Mucosa of descending colon (tissue), 3 donors: ENCODE measurements at regions not wholly inside any gene's neighbourhood (a gene's known extent, or its start where the extent isn't known, plus 50 kb on each side); places are given as distances from the start of the nearest gene placed in this dataset.

Experiments
- ATAC-seq: fragments of 200-7000 bp; cut with Tn5 transposase; one replicate; pipeline ENCODE4 v1.9.1; 2020; ENCODE audit warnings: mild to moderate bottlenecking, moderate library complexity
- DNase-seq, 3 donors: peaks; one replicate each; pipeline ENCODE4 v3.0.0-alpha.2; 2020
- H3K36me3 ChIP-seq: fragments of 200-600 bp; one replicate; pipeline ENCODE4 v1.8.0; 2021; ENCODE audit warnings: low read depth, mild to moderate bottlenecking
- H3K4me1 ChIP-seq: fragments of 200-600 bp; one replicate; pipeline ENCODE4 v1.8.0; 2021; ENCODE audit warnings: low read depth, mild to moderate bottlenecking
- H3K4me3 ChIP-seq: fragments of 200-600 bp; one replicate; pipeline ENCODE4 v1.8.0; 2021; ENCODE audit warnings: mild to moderate bottlenecking
- H3K9me3 ChIP-seq: fragments of 200-600 bp; one replicate; pipeline ENCODE4 v1.8.0; 2021; ENCODE audit warnings: mild to moderate bottlenecking
- CTCF ChIP-seq: fragments of 200-600 bp; IDR thresholded peaks from one replicate; pipeline ENCODE4 v1.8.0; 2022; ENCODE audit warnings: antibody characterized with exemption, mild to moderate bottlenecking
- intact Hi-C, 2 donors: fragments of 100-400 bp; cut with DNase I in 1 of 2; cut with micrococcal nuclease in 1 of 2; formaldehyde crosslinking; loops; one replicate each; pipeline versions ENCODE4 v1.11.0 to v1.11.1; 2022; cut with DNase I, micrococcal nuclease
- donor health status: DM: no; HTN: no; CAD: no; lungs with moderate emphysema.
- donor health status: DM: no; HTN: no; CAD: no.
- donor health status: DM: no; HTN: yes; CAD: no.

- Histone ChIP-seq H3K36me3 (peaks cover 3% of the 10 kb centered on the region), H3K9me3 (no peaks in the 10 kb centered on the region), H3K4me3 (no peak overlapping the region), H3K4me1 (no peaks in the 10 kb centered on the region)
- TF ChIP-seq CTCF = no peak
- intact Hi-C loops = no loop called here
- ATAC-seq = no peak
- no peak for DNase-seq
Observed at GRCh38 chr15:62795700-62796695, 246.5 kb upstream of the TPM1 start.

GRCh38 chr15:62797171-62797570 lies 245.4 kb upstream of the TPM1 start:
- TF ChIP-seq CTCF = no peak
- no peak for ATAC-seq
- Histone ChIP-seq H3K4me3 (no peak overlapping the region), H3K9me3 (no peaks in the 10 kb centered on the region), H3K4me1 (no peaks in the 10 kb centered on the region), H3K36me3 (peaks cover 3% of the 10 kb centered on the region)
- no peak for DNase-seq
- intact Hi-C loops = no loop called here

GRCh38 chr15:62798536-62798935 lies 244.0 kb upstream of the TPM1 start:
- ATAC-seq (no peak), DNase-seq (no peak)
- H3K36me3 ChIP-seq = peaks cover 3% of the 10 kb centered on the region
- H3K4me1 ChIP-seq = no peaks in the 10 kb centered on the region
- no peak for TF ChIP-seq CTCF
- H3K4me3 ChIP-seq = no peak overlapping the region
- intact Hi-C loops = no loop called here
- no peaks in the 10 kb centered on the region for H3K9me3 ChIP-seq

- H3K36me3 ChIP-seq = peaks cover 3% of the 10 kb centered on the region
- ATAC-seq = no peak
- no peak overlapping the region for H3K4me3 ChIP-seq
- intact Hi-C loops = no loop called here
- no peak for TF ChIP-seq CTCF
- H3K9me3 ChIP-seq = no peaks in the 10 kb centered on the region
- H3K4me1 ChIP-seq = no peaks in the 10 kb centered on the region
- DNase-seq = no peak
Observed at GRCh38 chr15:62799037-62799436, 243.5 kb upstream of the TPM1 start.

- peaks cover 2% of the 10 kb centered on the region for H3K36me3 ChIP-seq
- TF ChIP-seq CTCF = no peak
- DNase-seq (no peak), ATAC-seq (no peak)
- no peaks in the 10 kb centered on the region for H3K4me1 ChIP-seq
- H3K9me3 ChIP-seq = no peaks in the 10 kb centered on the region
- H3K4me3 ChIP-seq = no peak overlapping the region
- intact Hi-C loops = no loop called here
Observed at GRCh38 chr15:62799919-62800318, 242.6 kb upstream of the TPM1 start.
